HFF-Myc (cell line): ENCODE measurements at regions not wholly inside any gene's neighbourhood (a gene's known extent, or its start where the extent isn't known, plus 50 kb on each side); places are given as distances from the start of the nearest gene placed in this dataset.

Source experiments
- DNase-seq: peaks from one replicate; pipeline ENCODE4 v3.0.0-alpha.2; 2011; ENCODE audit warnings: low read depth; ENCODE audit errors: extremely low read depth
- H3K4me3 ChIP-seq: replicated peaks from 2 replicates; pipeline ENCODE4 v1.5.1; 2011; ENCODE audit warnings: low read depth, mild to moderate bottlenecking, control low read depth, low read length
- TF ChIP-seq, protein P1 (sequence below): IDR thresholded peaks from 2 replicates; pipeline ENCODE4 v1.5.1; 2012; ENCODE audit warnings: mild to moderate bottlenecking, low read depth, low read length, control low read depth; ENCODE audit errors: missing control alignments

DNA sequence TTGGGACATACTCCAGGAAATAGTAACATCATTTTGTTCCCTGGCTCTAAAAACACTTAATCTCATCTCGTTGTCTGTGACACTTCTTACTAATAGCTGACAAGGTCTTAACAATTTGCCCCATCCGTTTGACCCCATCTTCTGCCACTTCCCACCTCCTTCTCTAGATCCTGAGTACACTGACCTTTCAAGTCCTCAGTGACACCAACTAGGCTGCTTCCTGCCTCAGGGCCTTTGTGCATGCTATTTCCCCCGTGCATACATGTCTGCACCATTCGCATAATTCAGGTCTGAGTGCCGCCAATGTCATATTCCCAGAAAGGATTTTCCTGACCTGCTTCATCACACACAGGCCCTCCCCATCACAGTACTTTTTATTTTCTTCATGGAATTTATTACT is 70.6 kb upstream of the CCND2 start:
- TF ChIP-seq, protein P1, sequence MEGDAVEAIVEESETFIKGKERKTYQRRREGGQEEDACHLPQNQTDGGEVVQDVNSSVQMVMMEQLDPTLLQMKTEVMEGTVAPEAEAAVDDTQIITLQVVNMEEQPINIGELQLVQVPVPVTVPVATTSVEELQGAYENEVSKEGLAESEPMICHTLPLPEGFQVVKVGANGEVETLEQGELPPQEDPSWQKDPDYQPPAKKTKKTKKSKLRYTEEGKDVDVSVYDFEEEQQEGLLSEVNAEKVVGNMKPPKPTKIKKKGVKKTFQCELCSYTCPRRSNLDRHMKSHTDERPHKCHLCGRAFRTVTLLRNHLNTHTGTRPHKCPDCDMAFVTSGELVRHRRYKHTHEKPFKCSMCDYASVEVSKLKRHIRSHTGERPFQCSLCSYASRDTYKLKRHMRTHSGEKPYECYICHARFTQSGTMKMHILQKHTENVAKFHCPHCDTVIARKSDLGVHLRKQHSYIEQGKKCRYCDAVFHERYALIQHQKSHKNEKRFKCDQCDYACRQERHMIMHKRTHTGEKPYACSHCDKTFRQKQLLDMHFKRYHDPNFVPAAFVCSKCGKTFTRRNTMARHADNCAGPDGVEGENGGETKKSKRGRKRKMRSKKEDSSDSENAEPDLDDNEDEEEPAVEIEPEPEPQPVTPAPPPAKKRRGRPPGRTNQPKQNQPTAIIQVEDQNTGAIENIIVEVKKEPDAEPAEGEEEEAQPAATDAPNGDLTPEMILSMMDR: no peak
- H3K4me3 ChIP-seq: no peak overlapping the region
- no peak for DNase-seq

DNA sequence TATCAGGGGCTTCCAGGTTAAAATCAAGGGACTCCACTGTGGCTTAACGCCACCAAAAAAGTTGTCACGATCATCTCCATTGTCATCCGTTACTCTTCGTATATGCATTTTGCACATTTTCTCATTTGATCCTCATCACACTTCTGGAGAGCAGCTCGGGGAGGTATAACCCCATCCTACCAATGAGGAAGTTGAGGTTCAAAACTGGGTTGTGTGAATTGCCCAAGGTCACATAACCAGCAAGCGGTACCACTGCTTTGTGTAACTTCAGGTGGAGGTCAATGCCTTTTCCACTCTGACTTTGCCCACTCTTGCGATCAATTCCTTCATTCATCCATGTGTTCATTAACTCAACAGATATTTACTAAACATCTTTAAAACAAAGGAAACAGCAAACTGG is 71.1 kb upstream of the CCND2 start:
- DNase-seq: no peak
- H3K4me3 ChIP-seq: no peak overlapping the region
- TF ChIP-seq, protein P1: no peak

DNA sequence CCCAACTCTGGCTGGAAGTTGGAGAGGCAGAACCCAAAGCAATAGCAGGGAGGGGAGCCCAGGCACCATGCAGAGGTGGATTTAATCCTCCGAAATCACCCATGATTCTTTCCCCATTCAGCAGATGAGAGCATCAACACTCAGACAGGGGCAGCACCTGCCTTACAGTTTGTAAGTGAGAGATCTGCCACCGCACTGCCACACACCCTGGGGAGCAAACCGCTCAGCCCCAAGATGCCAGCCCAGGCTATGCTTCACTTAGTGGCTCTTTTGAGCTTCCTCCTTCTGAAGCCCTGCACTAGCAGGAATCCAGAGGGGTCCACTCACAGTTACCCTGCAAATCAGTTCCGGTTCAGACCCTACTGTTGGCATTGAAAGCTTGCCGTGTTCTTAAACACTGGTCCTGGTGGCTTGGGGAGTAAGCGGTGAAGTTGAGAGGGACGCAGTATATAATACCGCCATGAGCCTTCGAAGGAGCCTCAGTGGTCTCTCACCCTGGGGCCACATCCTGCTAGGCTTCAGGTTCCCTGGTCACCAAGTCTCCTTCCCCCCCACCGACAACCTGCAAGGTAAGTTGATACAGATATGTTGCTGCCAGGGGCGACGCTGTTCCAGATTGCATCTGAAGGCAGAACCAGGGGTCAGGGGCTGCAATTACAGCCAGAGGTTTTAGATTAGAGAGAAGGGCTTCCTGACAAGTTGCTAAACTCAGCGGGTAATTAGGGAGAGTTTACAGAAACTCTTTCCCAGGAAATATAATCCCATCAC is 72.0 kb upstream of the CCND2 start:
- H3K4me3 ChIP-seq: no peak overlapping the region
- DNase-seq: no peak
- TF ChIP-seq, protein P1: no peak

DNA sequence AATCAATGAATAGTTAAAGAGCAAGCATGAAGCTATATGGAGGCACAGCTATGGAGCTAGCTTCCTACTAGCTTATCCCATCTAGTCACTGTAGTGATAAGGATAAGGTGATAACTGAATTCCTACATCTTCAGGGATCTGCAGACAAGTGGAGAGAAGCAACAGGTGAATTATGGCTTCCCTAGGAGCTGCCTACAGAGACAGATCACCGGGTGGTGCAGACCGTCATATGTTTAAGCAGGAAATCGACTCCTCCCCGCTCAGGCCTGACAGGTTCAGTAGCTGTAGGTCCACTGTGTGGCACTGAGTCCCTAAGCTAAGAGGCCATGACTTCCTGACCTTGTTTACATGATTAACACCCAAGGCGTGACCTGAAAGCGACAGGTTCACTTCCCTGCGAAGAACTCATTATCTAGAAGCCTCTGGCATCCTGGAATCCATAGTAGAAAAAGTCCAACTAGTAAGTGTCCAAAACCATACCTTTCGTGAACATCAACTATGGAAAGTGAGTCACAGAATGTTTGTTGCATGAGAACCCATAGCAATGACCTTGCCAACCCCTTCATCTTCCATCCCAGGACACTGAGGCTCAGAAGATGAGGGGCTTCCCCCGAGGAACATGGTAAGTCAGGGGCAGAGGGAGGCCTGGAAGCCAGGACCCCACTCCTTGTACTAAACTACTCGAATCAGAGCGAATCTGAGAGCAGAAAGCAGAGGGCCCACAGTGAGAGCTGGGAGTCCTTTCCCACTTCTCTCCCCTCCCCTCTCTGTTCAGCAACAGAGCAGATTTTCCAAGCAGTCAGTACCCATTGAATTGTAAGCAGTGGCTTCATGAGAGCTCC is 75.4 kb upstream of the CCND2 start:
- DNase-seq: no peak
- TF ChIP-seq, protein P1: no peak
- no peak overlapping the region for H3K4me3 ChIP-seq

DNA sequence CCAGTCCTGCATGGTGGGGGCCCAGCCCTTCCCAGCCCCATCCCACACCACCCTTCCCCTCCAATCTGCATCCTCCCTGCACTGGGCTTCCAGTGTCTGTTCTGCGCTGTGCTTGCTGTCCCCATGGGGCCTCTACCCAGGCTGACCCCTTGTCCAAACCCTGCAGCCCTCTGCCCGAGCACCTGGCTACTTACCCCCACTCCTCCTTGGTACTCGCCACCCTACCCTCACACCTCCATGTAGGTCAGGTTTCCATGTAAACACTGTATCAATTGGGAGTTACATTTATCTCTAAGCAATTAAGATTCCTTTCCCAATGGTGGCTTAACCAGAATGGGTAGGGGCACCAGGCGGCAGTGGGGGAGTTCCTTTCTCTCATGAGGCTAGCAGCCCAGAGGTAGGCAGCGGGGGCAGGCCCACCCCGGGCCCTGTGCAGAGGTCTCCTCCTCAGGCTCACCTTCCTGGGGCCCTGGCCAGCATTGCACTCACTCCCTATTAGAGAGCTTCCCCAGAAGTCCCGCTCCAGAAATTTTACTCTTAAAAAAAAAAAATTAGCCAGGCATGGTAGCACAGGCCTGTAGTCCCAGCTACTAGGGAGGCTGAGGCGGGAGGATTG is 76.6 kb upstream of the CCND2 start:
- TF ChIP-seq, protein P1: no peak

DNA sequence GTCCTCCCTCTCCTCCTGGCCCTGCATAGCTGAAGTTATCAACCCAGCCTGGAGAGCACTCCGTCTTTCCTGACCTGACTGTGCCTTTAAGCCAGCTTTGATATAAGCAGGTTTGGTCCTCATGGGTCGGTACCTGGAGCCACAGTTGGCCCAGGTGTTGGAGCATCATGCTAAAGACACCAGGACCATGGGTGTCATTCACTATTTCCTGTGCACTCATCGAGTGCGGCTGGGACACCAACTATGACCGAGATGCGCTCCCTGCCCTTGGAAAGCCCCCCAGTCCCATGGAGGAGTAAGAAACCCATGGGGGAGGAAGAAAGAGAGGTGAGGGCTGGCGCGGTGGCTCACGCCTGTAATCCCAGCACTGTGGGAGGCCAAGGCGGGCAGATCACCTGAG is 78.9 kb upstream of the CCND2 start:
- H3K4me3 ChIP-seq: no peak overlapping the region
- TF ChIP-seq, protein P1: no peak
- DNase-seq: no peak

More for the DNA sequence above, 76.6 kb upstream of the CCND2 start:
- no peak for DNase-seq
- no peak overlapping the region for H3K4me3 ChIP-seq
